Astrocyte (in vitro differentiated cells and primary cell): ENCODE measurements at regions not wholly inside any gene's neighbourhood (a gene's known extent, or its start where the extent isn't known, plus 50 kb on each side); places are given as distances from the start of the nearest gene placed in this dataset.

Experiments used
- CTCF ChIP-seq: IDR thresholded peaks from 2 replicates; pipeline ENCODE4 v1.5.1; 2011; ENCODE audit warnings: low read depth, mild to moderate bottlenecking, inconsistent platforms, low read length, moderate library complexity; ENCODE audit not compliant: insufficient read depth
- EZH2 ChIP-seq: IDR thresholded peaks from 2 replicates; pipeline ENCODE4 v1.6.1; 2012; ENCODE audit warnings: mild to moderate bottlenecking, low read length, inconsistent platforms; ENCODE audit not compliant: insufficient read depth

DNA sequence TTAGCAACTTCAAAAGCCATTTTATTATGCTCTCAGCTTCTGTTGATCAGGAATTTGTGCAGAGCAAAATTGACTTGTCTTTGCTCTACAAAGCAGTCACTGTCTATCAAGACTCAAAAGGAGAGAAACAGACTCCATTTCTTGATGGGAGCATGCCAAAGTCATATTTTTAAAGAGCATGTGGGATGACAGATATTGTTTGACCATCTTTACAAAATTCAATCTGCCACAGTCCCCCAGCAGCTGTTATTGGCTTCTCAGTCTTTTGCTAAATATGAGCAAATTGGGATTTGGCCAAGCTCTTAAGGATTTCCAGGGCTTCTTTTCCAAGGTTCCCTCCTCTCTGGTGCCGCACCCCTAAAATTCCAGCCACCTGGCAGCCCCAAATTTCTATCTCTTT lies 67.9 kb downstream of the TEX51 start:
- no peak for TF ChIP-seq CTCF
- no peak for TF ChIP-seq EZH2
